GM12865 (cell line): ENCODE measurements at regions not wholly inside any gene's neighbourhood (a gene's known extent, or its start where the extent isn't known, plus 50 kb on each side); places are given as distances from the start of the nearest gene placed in this dataset.

Experiments used
- DNase-seq: peaks from one replicate; pipeline ENCODE4 v3.0.0; 2010; ENCODE audit warnings: low read depth
- H3K4me3 ChIP-seq: 2 replicates; pipeline ENCODE4 v1.5.1; 2011; ENCODE audit warnings: mild to moderate bottlenecking, low read depth, low read length, control low read depth
- TF ChIP-seq, protein P1 (sequence below): IDR thresholded peaks from 2 replicates; pipeline ENCODE4 v1.5.1; 2011; ENCODE audit warnings: low read length, control low read depth, low read depth, inconsistent platforms; ENCODE audit not compliant: insufficient read depth; ENCODE audit errors: missing control alignments

DNA sequence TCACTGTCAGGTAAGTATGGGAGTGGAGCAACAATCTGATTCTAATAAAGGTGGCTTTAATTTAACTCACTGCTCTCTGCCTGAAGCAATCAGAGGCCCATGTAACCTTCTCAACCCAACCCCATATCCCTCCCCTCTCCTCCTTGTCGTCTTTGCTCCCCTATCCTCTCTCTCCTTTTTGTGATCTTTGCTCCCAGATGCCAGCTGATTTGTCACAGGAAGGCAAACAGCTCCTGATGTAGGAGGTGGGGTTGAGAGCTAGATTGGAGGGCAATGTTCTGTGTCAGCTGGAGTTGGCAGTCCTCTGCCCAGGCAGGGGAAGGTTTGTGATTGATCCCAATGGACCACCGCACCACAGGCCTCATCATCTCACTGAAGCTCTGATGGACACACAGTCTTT lies 101.4 kb upstream of the PIK3CG start:
- no peak overlapping the region for H3K4me3 ChIP-seq
- DNase-seq, result no peak
- TF ChIP-seq, protein P1, sequence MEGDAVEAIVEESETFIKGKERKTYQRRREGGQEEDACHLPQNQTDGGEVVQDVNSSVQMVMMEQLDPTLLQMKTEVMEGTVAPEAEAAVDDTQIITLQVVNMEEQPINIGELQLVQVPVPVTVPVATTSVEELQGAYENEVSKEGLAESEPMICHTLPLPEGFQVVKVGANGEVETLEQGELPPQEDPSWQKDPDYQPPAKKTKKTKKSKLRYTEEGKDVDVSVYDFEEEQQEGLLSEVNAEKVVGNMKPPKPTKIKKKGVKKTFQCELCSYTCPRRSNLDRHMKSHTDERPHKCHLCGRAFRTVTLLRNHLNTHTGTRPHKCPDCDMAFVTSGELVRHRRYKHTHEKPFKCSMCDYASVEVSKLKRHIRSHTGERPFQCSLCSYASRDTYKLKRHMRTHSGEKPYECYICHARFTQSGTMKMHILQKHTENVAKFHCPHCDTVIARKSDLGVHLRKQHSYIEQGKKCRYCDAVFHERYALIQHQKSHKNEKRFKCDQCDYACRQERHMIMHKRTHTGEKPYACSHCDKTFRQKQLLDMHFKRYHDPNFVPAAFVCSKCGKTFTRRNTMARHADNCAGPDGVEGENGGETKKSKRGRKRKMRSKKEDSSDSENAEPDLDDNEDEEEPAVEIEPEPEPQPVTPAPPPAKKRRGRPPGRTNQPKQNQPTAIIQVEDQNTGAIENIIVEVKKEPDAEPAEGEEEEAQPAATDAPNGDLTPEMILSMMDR, result no peak

DNA sequence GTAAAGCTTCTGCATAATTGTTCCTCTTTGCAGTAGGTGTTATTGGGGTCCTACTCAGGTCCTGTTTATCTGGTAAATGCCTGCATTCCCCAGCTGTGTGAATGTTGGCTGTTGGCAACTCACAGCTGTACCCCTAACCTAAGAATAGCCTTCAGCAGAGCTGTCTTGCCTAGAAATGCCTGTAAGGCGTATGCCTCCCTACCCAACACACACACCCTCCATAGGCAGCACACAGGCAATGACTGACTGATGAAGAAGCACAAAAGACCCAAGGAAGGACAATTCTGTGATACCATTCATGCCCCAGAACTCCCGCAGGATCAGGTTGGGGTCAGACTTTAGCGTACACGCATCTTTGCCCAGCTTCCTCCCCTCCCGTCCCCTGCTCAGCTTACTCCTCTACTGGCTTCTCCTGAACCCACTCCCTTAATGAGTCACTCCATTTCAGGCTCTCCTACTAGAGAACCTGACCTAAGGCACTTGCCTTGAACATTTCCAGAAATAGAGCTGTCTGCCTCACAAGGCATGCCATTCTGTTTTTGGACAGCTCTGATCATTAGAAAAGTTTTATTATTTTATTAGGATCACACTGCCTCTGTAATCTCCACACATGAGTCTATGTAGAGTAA lies 99.2 kb upstream of the PIK3CG start:
- no peak overlapping the region for H3K4me3 ChIP-seq
- no peak for DNase-seq
- TF ChIP-seq, protein P1, result no peak

DNA sequence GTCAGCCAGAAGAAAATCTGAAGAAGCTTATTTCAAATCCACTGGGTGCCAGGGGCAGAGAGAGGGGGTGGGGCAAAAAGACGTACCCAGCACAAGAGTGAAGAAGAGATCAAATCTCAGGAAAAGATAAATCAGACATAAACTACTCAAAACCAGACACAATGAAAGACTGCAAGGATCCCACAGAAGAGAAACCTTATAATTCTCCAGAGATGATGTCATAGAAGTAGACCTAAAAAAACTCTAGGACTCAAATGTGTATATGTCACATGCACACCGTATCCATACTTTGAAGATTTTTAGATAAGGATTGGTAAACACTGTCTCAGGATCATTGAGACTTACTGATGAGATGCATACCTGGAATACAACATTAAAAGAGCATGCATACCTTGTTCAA lies 98.5 kb upstream of the PIK3CG start:
- TF ChIP-seq, protein P1, result no peak
- DNase-seq, result no peak
- H3K4me3 ChIP-seq, result no peak overlapping the region

DNA sequence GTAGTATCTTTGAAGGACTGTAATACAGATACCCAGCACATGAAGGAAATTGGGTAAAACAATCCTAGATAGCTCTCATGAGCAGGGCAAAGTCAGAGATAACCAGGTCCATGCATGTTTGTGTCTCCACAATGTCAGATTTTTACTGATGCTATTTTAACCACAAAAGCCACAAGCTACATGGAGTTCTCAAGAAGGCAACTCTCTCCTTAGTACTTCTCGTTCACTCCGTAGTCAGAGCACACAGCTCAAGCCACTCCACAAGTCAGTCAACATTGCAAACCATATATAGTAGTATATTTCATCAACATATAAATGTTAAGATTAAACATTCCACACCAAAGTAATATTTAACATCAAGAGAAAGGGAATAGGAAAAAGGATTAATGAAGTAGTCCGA lies 98.0 kb upstream of the PIK3CG start:
- DNase-seq, result no peak
- H3K4me3 ChIP-seq, result no peak overlapping the region
- TF ChIP-seq, protein P1, result no peak

DNA sequence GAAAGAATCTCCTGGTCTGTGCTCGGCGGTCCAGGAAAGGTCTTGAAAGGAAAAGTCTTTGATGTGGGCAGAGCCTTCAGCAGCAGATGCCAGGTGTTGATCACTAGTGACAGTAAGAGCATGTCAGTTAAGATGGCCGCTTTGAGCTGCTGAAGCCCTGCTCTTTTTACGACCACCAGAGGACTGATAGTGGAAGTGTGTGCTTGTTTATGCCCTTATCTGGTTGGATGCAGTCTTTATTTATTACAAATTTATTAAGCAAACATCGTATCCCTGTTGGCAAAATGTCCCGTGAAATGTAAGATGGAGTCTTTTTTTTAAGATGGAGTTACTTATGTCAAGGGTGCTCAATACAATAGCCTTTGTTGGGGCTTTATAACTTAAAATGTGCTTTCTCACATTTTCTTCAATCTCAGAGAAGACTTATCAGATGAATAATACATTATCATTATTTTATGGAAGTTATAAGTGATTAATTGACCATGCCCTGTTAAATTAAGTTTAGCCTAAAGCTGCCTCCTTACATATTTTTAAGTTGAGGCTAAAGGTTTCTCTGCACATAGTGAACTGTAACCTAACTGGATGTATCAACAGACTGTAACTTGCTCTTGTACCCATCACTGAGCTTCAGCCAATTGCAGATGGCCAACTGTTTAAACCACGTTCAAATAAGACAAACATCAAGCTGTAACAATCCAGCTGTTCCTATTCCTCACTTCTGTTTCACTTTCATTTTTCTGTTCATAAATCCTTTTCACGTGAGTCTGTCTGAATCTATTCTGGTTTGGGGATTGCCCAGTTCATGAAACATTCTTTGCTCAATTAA lies 97.4 kb upstream of the PIK3CG start:
- TF ChIP-seq, protein P1, result no peak
- DNase-seq, result peak; percentile 74
- peak overlapping the region; percentile 30 for H3K4me3 ChIP-seq

DNA sequence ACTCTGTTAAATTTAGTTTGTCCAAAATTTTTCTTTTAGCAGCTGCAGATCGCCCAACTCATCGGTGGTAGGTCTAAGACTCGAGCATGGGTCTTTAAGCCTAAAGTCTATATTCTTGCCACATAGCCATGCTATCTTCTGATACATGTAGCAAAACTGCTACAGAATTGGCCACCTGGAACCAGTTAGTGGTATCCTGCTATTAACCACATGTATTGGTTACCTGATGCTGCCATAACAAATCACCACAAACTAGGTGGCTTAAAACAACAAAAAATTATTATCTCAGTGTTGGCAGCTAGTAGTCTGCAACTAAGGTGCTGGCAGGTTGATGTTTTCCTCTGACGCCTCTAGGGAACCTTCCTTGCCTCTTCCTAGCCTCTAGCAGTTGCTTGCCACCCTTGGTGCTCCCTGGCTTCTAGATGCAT lies 96.7 kb upstream of the PIK3CG start:
- H3K4me3 ChIP-seq, result peak overlapping the region; percentile 30
- peak; percentile 77 for DNase-seq
- TF ChIP-seq, protein P1, result no peak
